Right cardiac atrium (tissue), 5 donors: ENCODE measurements at regions not wholly inside any gene's neighbourhood (a gene's known extent, or its start where the extent isn't known, plus 50 kb on each side); places are given as distances from the start of the nearest gene placed in this dataset.
"Not testable (repeated sequence)": the region's sequence is repeated elsewhere in the genome, so short reads cannot be mapped to it uniquely, and the experiment has no call there.

Experiments
- ATAC-seq, 2 donors: fragments of 200-7000 bp; cut with Tn5 transposase; one replicate each; pipeline versions ENCODE4 v1.8.0 to v1.9.1; 2020; ENCODE audit warnings: moderate library complexity in 2 of 2, mild to moderate bottlenecking in 1 of 2
- DNase-seq, 3 donors: peaks; one replicate each; pipeline ENCODE4 v3.0.0-alpha.2; 2020
- H3K27ac ChIP-seq: one replicate; pipeline ENCODE4 v1.5.1; 2013; ENCODE audit warnings: mild to moderate bottlenecking, low read length, control low read depth, moderate library complexity
- H3K27me3 ChIP-seq: one replicate; pipeline ENCODE4 v1.6.1; 2013; ENCODE audit not compliant: control insufficient read depth, insufficient read depth
- H3K4me1 ChIP-seq: one replicate; pipeline ENCODE4 v1.6.1; 2013; ENCODE audit warnings: low read length; ENCODE audit not compliant: control insufficient read depth, insufficient read depth
- H3K4me3 ChIP-seq: one replicate; pipeline ENCODE4 v1.5.1; 2013; ENCODE audit warnings: low read length, control low read depth
- H3K9me3 ChIP-seq: one replicate; pipeline ENCODE4 v1.6.1; 2013; ENCODE audit warnings: low read length; ENCODE audit not compliant: control insufficient read depth
- WGBS: extraction: QIAGEN DNeasy Blood & Tissue Kit; methylation state at CpG from one replicate; pipeline ENCODE4 v1.1.7; 2013; 5-methylcytosine and 5-hydroxymethylcytosine counted together
- intact Hi-C, 4 donors: fragments of 100-400 bp; cut with DNase I; formaldehyde crosslinking; loops; one replicate each; pipeline versions ENCODE4 v1.11.0 to v1.14.0; 2022 to 2023
- donor health status: healthy with polysubstance abuse.
- donor health status: DM: no; HTN: yes; CAD: no.
- donor health status: DM: no; HTN: no; CAD: no.
- donor health status: DM: no; HTN: yes; CAD: no; lungs with severe emphysema.
- donor health status: DM: yes; HTN: yes; CAD: no.

GRCh38 chr14:21913759-21914158 is 240.1 kb upstream of the OR4E1 start:
- Histone ChIP-seq H3K9me3 (no peaks in the 10 kb centered on the region), H3K4me3 (no peak overlapping the region), H3K27me3 (no peaks in the 10 kb centered on the region), H3K27ac (no peak overlapping the region), H3K4me1 (no peaks in the 10 kb centered on the region)
- peak; percentile 65 to 91 for ATAC-seq
- intact Hi-C loops, result no loop called here
- peak; percentile 44 to 65 (median 53) for DNase-seq
- WGBS, result 5% methylated on average over 6 of the region's 6 CpGs

- intact Hi-C loops, result no loop called here
Observed at GRCh38 chr14:21912367-21912766, 238.7 kb upstream of the OR4E1 start.

GRCh38 chr14:21911877-21912276 is 238.3 kb upstream of the OR4E1 start:
- Histone ChIP-seq H3K27ac (no peak overlapping the region), H3K4me3 (no peak overlapping the region), H3K4me1 (no peaks in the 10 kb centered on the region), H3K27me3 (no peaks in the 10 kb centered on the region), H3K9me3 (no peaks in the 10 kb centered on the region)
- intact Hi-C loops, result no loop called here
- no peak for ATAC-seq
- DNase-seq, result no peak
- WGBS, result 60% methylated on average over 1 of the region's 1 CpG

More at GRCh38 chr14:21912367-21912766, 238.7 kb upstream of the OR4E1 start:
- no peak for DNase-seq
- WGBS, result 55% methylated on average over 3 of the region's 3 CpGs
- H3K4me3 ChIP-seq, result no peak overlapping the region
- no peaks in the 10 kb centered on the region for H3K9me3 ChIP-seq
- no peaks in the 10 kb centered on the region for H3K27me3 ChIP-seq
- no peak overlapping the region for H3K27ac ChIP-seq
- ATAC-seq, result no peak
- H3K4me1 ChIP-seq, result no peaks in the 10 kb centered on the region

- H3K4me3 ChIP-seq, result no peak overlapping the region
- 67% methylated on average over 4 of the region's 4 CpGs for WGBS
- no peaks in the 10 kb centered on the region for H3K4me1 ChIP-seq
- no peak for ATAC-seq
- H3K9me3 ChIP-seq, result no peaks in the 10 kb centered on the region
- intact Hi-C loops, result no loop called here
- H3K27ac ChIP-seq, result no peak overlapping the region
- no peak for DNase-seq
- no peaks in the 10 kb centered on the region for H3K27me3 ChIP-seq
Observed at GRCh38 chr14:21910260-21910659, 236.6 kb upstream of the OR4E1 start.

- Histone ChIP-seq H3K9me3 (no peaks in the 10 kb centered on the region), H3K27ac (no peak overlapping the region), H3K27me3 (no peaks in the 10 kb centered on the region), H3K4me1 (no peaks in the 10 kb centered on the region), H3K4me3 (no peak overlapping the region)
- DNase-seq (no peak), ATAC-seq (no peak)
- intact Hi-C loops, result no loop called here
- 63% methylated on average over 4 of the region's 4 CpGs for WGBS
Observed at GRCh38 chr14:21902561-21903181, 229.1 kb upstream of the OR4E1 start.

- H3K4me3 ChIP-seq, ATAC-seq, DNase-seq, intact Hi-C loops, H3K4me1 ChIP-seq, H3K9me3 ChIP-seq, H3K27ac ChIP-seq, H3K27me3 ChIP-seq: not testable (repeated sequence)
- WGBS, result 88% methylated on average over 6 of the region's 6 CpGs
Observed at GRCh38 chr14:21894898-21895194, 221.2 kb upstream of the OR4E1 start.

GRCh38 chr14:21894003-21894897 is 220.6 kb upstream of the OR4E1 start:
- Histone ChIP-seq H3K9me3 (no peaks in the 10 kb centered on the region), H3K27ac (no peak overlapping the region)

GRCh38 chr14:21891921-21892320 is 218.3 kb upstream of the OR4E1 start:
- H3K9me3 ChIP-seq, result no peaks in the 10 kb centered on the region
- intact Hi-C loops, result no loop called here
- DNase-seq (no peak), ATAC-seq (no peak)
- peaks cover 2% of the 10 kb centered on the region for H3K27me3 ChIP-seq
- WGBS, result 95% methylated on average over 1 of the region's 1 CpG
- no peak overlapping the region for H3K27ac ChIP-seq
- H3K4me1 ChIP-seq, result no peaks in the 10 kb centered on the region
- no peak overlapping the region for H3K4me3 ChIP-seq

More at GRCh38 chr14:21894003-21894897, 220.6 kb upstream of the OR4E1 start:
- 44% methylated on average over 13 of the region's 13 CpGs for WGBS
- H3K4me3 ChIP-seq, result no peak overlapping the region
- DNase-seq (no peak), ATAC-seq (no peak)
- peaks cover 2% of the 10 kb centered on the region for H3K27me3 ChIP-seq
- intact Hi-C loops, result no loop called here
- H3K4me1 ChIP-seq, result no peaks in the 10 kb centered on the region

- intact Hi-C loops, result no loop called here
- Histone ChIP-seq H3K27ac (no peak overlapping the region), H3K27me3 (peaks cover 2% of the 10 kb centered on the region), H3K4me3 (no peak overlapping the region), H3K4me1 (no peaks in the 10 kb centered on the region), H3K9me3 (no peaks in the 10 kb centered on the region)
- ATAC-seq, result no peak
- no peak for DNase-seq
Observed at GRCh38 chr14:21884995-21885394, 211.4 kb upstream of the OR4E1 start.

GRCh38 chr14:21882226-21882625 is 208.6 kb upstream of the OR4E1 start:
- no peak for DNase-seq
- no peaks in the 10 kb centered on the region for H3K9me3 ChIP-seq
- ATAC-seq, result no peak
- intact Hi-C loops, result no loop called here
- no peaks in the 10 kb centered on the region for H3K27me3 ChIP-seq
- H3K4me3 ChIP-seq, result no peak overlapping the region
- H3K4me1 ChIP-seq, result no peaks in the 10 kb centered on the region
- 64% methylated on average over 1 of the region's 1 CpG for WGBS
- no peak overlapping the region for H3K27ac ChIP-seq

- WGBS, result 79% methylated on average over 3 of the region's 3 CpGs
- Histone ChIP-seq H3K9me3 (no peaks in the 10 kb centered on the region), H3K4me3 (no peak overlapping the region), H3K27ac (no peak overlapping the region), H3K27me3 (no peaks in the 10 kb centered on the region), H3K4me1 (no peaks in the 10 kb centered on the region)
- DNase-seq (no peak), ATAC-seq (no peak)
- intact Hi-C loops, result no loop called here
Observed at GRCh38 chr14:21880918-21881317, 207.3 kb upstream of the OR4E1 start.
